Neural progenitor cell (in vitro differentiated cells): ENCODE measurements at regions not wholly inside any gene's neighbourhood (a gene's known extent, or its start where the extent isn't known, plus 50 kb on each side); places are given as distances from the start of the nearest gene placed in this dataset.

ENCODE experiments used
- DNase-seq: peaks from one replicate; pipeline ENCODE4 v3.0.0-alpha.2; 2016; ENCODE audit warnings: low spot score
- H2AFZ ChIP-seq: fragments of 200-600 bp; sonication (generic); replicated peaks from 2 replicates; pipeline ENCODE4 v1.6.1; 2016; ENCODE audit warnings: antibody characterized with exemption
- H3F3A ChIP-seq: fragments of 200-600 bp; sonication (generic); 2 replicates; pipeline ENCODE4 v1.6.1; 2016; ENCODE audit warnings: antibody characterized with exemption, low read depth
- H3K27ac ChIP-seq: fragments of 200-600 bp; sonication (generic); 2 replicates; pipeline ENCODE4 v1.5.1; 2016; ENCODE audit warnings: mild to moderate bottlenecking
- H3K27me3 ChIP-seq: fragments of 200-600 bp; sonication (generic); 2 replicates; pipeline ENCODE4 v1.6.1; 2016; ENCODE audit warnings: mild to moderate bottlenecking, moderate library complexity
- H3K36me3 ChIP-seq: fragments of 200-600 bp; sonication (generic); 2 replicates; pipeline ENCODE4 v1.5.1; 2016
- H3K4me1 ChIP-seq: fragments of 200-600 bp; sonication (generic); 2 replicates; pipeline ENCODE4 v1.6.1; 2016; ENCODE audit warnings: mixed run types
- H3K4me2 ChIP-seq: fragments of 200-600 bp; sonication (generic); 2 replicates; pipeline ENCODE4 v1.6.1; 2016
- H3K4me3 ChIP-seq: fragments of 200-600 bp; sonication (generic); 2 replicates; pipeline ENCODE4 v1.5.1; 2016
- H3K79me2 ChIP-seq: fragments of 200-600 bp; sonication (generic); 2 replicates; pipeline ENCODE4 v1.6.1; 2016; ENCODE audit warnings: low read depth
- H3K9ac ChIP-seq: fragments of 200-600 bp; sonication (generic); 2 replicates; pipeline ENCODE4 v1.6.1; 2016
- H3K9me3 ChIP-seq: fragments of 200-600 bp; sonication (generic); 2 replicates; pipeline ENCODE4 v1.5.1; 2016; ENCODE audit warnings: low read depth
- H4K20me1 ChIP-seq: fragments of 200-600 bp; sonication (generic); 2 replicates; pipeline ENCODE4 v1.6.1; 2016; ENCODE audit warnings: low read depth
- H3K27ac Mint-ChIP-seq: 3 replicates; pipeline ENCODE4 v1.8.0; 2021; ENCODE audit warnings: mixed read lengths
- H3K27me3 Mint-ChIP-seq: 2 replicates; pipeline ENCODE4 v1.8.0; 2022; ENCODE audit warnings: low read depth, mild to moderate bottlenecking, inconsistent platforms, moderate library complexity, mixed read lengths; ENCODE audit not compliant: insufficient read depth
- H3K36me3 Mint-ChIP-seq: 3 replicates; pipeline ENCODE4 v1.8.0; 2021; ENCODE audit warnings: mixed read lengths
- H3K4me1 Mint-ChIP-seq: 3 replicates; pipeline ENCODE4 v1.8.0; 2021; ENCODE audit warnings: mixed read lengths
- H3K4me3 Mint-ChIP-seq: 3 replicates; pipeline ENCODE4 v1.8.0; 2021; ENCODE audit warnings: mild to moderate bottlenecking, moderate library complexity, mixed read lengths
- H3K9me3 Mint-ChIP-seq: 3 replicates; pipeline ENCODE4 v1.8.0; 2020; ENCODE audit warnings: mixed read lengths
- CTCF ChIP-seq: fragments of 200-600 bp; sonication (generic); IDR thresholded peaks from 2 replicates; pipeline ENCODE4 v1.5.1; 2017; ENCODE audit warnings: antibody characterized with exemption, mild to moderate bottlenecking
- EZH2 ChIP-seq: fragments of 200-600 bp; sonication (generic); IDR thresholded peaks from 2 replicates; pipeline ENCODE4 v1.6.1; 2017; ENCODE audit warnings: antibody characterized with exemption, mild to moderate bottlenecking, moderate library complexity
- EZH2phosphoT487 ChIP-seq: fragments of 200-600 bp; sonication (generic); IDR thresholded peaks from 2 replicates; pipeline ENCODE4 v1.6.1; 2017; ENCODE audit warnings: antibody characterized with exemption

- no peaks in the 10 kb centered on the region for H3K4me1 ChIP-seq
- TF ChIP-seq EZH2phosphoT487 (no peak), EZH2 (no peak), CTCF (no peak)
- Mint-ChIP-seq H3K9me3 (no peaks in the 10 kb centered on the region), H3K4me1 (no peaks in the 10 kb centered on the region), H3K4me3 (no peak overlapping the region), H3K36me3 (no peaks in the 10 kb centered on the region), H3K27ac (no peak overlapping the region), H3K27me3 (no peaks in the 10 kb centered on the region)
- no peaks in the 10 kb centered on the region for H3F3A ChIP-seq
- no peak overlapping the region for H3K4me2 ChIP-seq
- no peak overlapping the region for H3K27ac ChIP-seq
- no peak for DNase-seq
- no peaks in the 10 kb centered on the region for H3K27me3 ChIP-seq
- no peaks in the 10 kb centered on the region for H4K20me1 ChIP-seq
- H2AFZ ChIP-seq, result no peak overlapping the region
- H3K9ac ChIP-seq, result no peak overlapping the region
- H3K4me3 ChIP-seq, result no peak overlapping the region
- no peaks in the 10 kb centered on the region for H3K36me3 ChIP-seq
- H3K79me2 ChIP-seq, result no peaks in the 10 kb centered on the region
- H3K9me3 ChIP-seq, result no peaks in the 10 kb centered on the region
Measured at GRCh38 chr7:106517508-106517907, 143.4 kb downstream of the CCDC71L start.

- no peaks in the 10 kb centered on the region for H3K79me2 ChIP-seq
- Mint-ChIP-seq H3K36me3 (no peaks in the 10 kb centered on the region), H3K4me1 (no peaks in the 10 kb centered on the region), H3K4me3 (no peak overlapping the region), H3K27ac (no peak overlapping the region), H3K27me3 (no peaks in the 10 kb centered on the region), H3K9me3 (no peaks in the 10 kb centered on the region)
- H2AFZ ChIP-seq, result no peak overlapping the region
- no peak overlapping the region for H3K4me2 ChIP-seq
- H3K4me3 ChIP-seq, result no peak overlapping the region
- DNase-seq, result no peak
- no peak overlapping the region for H3K9ac ChIP-seq
- TF ChIP-seq EZH2 (no peak), CTCF (no peak), EZH2phosphoT487 (no peak)
- no peaks in the 10 kb centered on the region for H4K20me1 ChIP-seq
- H3K4me1 ChIP-seq, result no peaks in the 10 kb centered on the region
- no peaks in the 10 kb centered on the region for H3F3A ChIP-seq
- H3K9me3 ChIP-seq, result no peaks in the 10 kb centered on the region
- H3K27ac ChIP-seq, result no peak overlapping the region
- no peaks in the 10 kb centered on the region for H3K36me3 ChIP-seq
- H3K27me3 ChIP-seq, result no peaks in the 10 kb centered on the region
Measured at GRCh38 chr7:106515321-106515720, 145.6 kb downstream of the CCDC71L start.

GRCh38 chr7:106514881-106515280, 146.1 kb downstream of the CCDC71L start:
- H3K4me3 Mint-ChIP-seq, result no peak overlapping the region
- H3K27ac Mint-ChIP-seq, result no peak overlapping the region
- H3K4me1 ChIP-seq, result no peaks in the 10 kb centered on the region
- no peaks in the 10 kb centered on the region for H3K27me3 ChIP-seq
- no peak overlapping the region for H3K9ac ChIP-seq
- H3K27me3 Mint-ChIP-seq, result no peaks in the 10 kb centered on the region
- no peak for DNase-seq
- H3K4me1 Mint-ChIP-seq, result no peaks in the 10 kb centered on the region
- H3K9me3 ChIP-seq, result no peaks in the 10 kb centered on the region
- no peak overlapping the region for H3K27ac ChIP-seq
- no peaks in the 10 kb centered on the region for H3K36me3 Mint-ChIP-seq
- H3K4me3 ChIP-seq, result no peak overlapping the region
- no peak overlapping the region for H3K4me2 ChIP-seq
- no peaks in the 10 kb centered on the region for H4K20me1 ChIP-seq
- TF ChIP-seq EZH2phosphoT487 (no peak), CTCF (no peak), EZH2 (no peak)
- H2AFZ ChIP-seq, result no peak overlapping the region
- no peaks in the 10 kb centered on the region for H3F3A ChIP-seq
- no peaks in the 10 kb centered on the region for H3K36me3 ChIP-seq
- no peaks in the 10 kb centered on the region for H3K79me2 ChIP-seq
- H3K9me3 Mint-ChIP-seq, result no peaks in the 10 kb centered on the region

- H3K79me2 ChIP-seq, result no peaks in the 10 kb centered on the region
- H3K4me2 ChIP-seq, result no peak overlapping the region
- H3K9me3 ChIP-seq, result no peaks in the 10 kb centered on the region
- no peak overlapping the region for H2AFZ ChIP-seq
- H3K27me3 ChIP-seq, result no peaks in the 10 kb centered on the region
- Mint-ChIP-seq H3K4me3 (no peak overlapping the region), H3K27ac (no peak overlapping the region), H3K9me3 (no peaks in the 10 kb centered on the region), H3K4me1 (no peaks in the 10 kb centered on the region), H3K36me3 (no peaks in the 10 kb centered on the region), H3K27me3 (peaks cover 3% of the 10 kb centered on the region)
- H3F3A ChIP-seq, result no peaks in the 10 kb centered on the region
- DNase-seq, result no peak
- no peaks in the 10 kb centered on the region for H4K20me1 ChIP-seq
- H3K9ac ChIP-seq, result no peak overlapping the region
- no peaks in the 10 kb centered on the region for H3K36me3 ChIP-seq
- no peak overlapping the region for H3K4me3 ChIP-seq
- H3K27ac ChIP-seq, result no peak overlapping the region
- no peaks in the 10 kb centered on the region for H3K4me1 ChIP-seq
- TF ChIP-seq EZH2, result no peak
- no peak for TF ChIP-seq CTCF
- TF ChIP-seq EZH2phosphoT487, result no peak
Measured at GRCh38 chr7:106512217-106512616, 148.7 kb downstream of the CCDC71L start.
